Activated CD8-positive, alpha-beta T cell treated with anti-CD3 and anti-CD28 coated beads for 36 hours (primary cell): ENCODE measurements at regions not wholly inside any gene's neighbourhood (a gene's known extent, or its start where the extent isn't known, plus 50 kb on each side); places are given as distances from the start of the nearest gene placed in this dataset.

ENCODE experiments used
- ATAC-seq: fragments of 200-7000 bp; cut with Tn5 transposase; one replicate; pipeline ENCODE4 v1.10.0; 2021; ENCODE audit warnings: mild to moderate bottlenecking, moderate library complexity
- CTCF ChIA-PET: fragments of 350-600 bp; sonication (Branson Sonifier 250); formaldehyde crosslinking; loops from one replicate; lab custom pipeline; 2021; ENCODE audit warnings: antibody characterized with exemption; lab: Charles Lee
- POLR2A ChIA-PET: fragments of 350-600 bp; sonication (Branson Sonifier 250); formaldehyde crosslinking; loops from one replicate; lab custom pipeline; 2021; ENCODE audit warnings: antibody characterized with exemption; lab: Charles Lee
- DNase-seq: peaks from one replicate; pipeline ENCODE4 v3.0.0-alpha.2; 2020
- H3K27ac Mint-ChIP-seq: one replicate; pipeline ENCODE4 v1.8.0; 2021; ENCODE audit warnings: mild to moderate bottlenecking, mixed read lengths
- H3K27me3 Mint-ChIP-seq: one replicate; pipeline ENCODE4 v1.8.0; 2021; ENCODE audit warnings: mixed read lengths
- H3K36me3 Mint-ChIP-seq: one replicate; pipeline ENCODE4 v1.8.0; 2021; ENCODE audit warnings: low read depth, mixed read lengths
- H3K4me1 Mint-ChIP-seq: one replicate; pipeline ENCODE4 v1.8.0; 2021; ENCODE audit warnings: low read depth, mixed read lengths
- H3K4me3 Mint-ChIP-seq: one replicate; pipeline ENCODE4 v1.8.0; 2021; ENCODE audit warnings: mild to moderate bottlenecking, moderate library complexity, mixed read lengths
- H3K9me3 Mint-ChIP-seq: one replicate; pipeline ENCODE4 v1.8.0; 2021; ENCODE audit warnings: mixed read lengths
- intact Hi-C: fragments of 100-400 bp; cut with micrococcal nuclease; formaldehyde crosslinking; loops from one replicate; pipeline ENCODE4 v1.10.0; 2022
- TF ChIP-seq, protein P1 (sequence below): fragments of 200-600 bp; IDR thresholded peaks from one replicate; pipeline ENCODE4 v1.8.0; 2022; ENCODE audit warnings: antibody characterized with exemption, mild to moderate bottlenecking

DNA sequence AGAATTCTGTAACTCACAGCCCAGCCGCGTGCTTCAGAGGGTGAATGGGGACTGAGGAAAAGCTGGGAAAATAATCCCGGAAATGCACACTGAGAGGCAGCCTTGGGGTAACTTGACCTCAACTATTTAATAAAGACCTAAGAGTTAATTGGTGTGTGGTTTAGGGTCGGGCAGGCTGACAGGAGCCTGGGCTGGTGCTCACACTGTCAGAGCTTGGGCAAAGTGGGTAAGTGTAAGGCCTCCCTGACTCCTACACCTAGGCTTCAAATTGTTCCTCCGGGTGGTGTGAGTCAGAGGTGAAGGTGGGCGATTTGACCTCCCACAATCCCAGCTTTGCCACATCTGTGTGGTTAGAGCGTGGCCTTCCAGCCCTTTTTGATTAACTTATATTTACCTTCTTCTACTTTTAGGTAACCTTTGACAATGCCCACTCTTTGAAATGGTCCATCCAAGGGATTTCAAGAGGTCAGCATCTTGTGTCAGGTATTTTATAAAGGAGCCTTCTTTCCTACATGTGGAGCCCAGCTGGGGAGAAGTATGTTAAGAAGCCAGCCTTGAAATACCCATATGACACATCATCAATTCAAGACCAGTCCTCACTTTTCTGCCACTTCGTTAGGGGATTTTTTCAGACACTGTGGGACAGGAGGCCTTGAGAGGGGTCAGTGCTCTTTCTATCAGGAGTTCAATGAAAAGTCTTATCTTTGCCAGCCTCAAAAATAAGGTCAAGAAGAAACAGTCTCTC, 114.2 kb downstream of the NUFIP1 start:
- peaks cover 6% of the 10 kb centered on the region for H3K9me3 Mint-ChIP-seq
- intact Hi-C loops = no loop called here
- TF ChIP-seq, protein P1, sequence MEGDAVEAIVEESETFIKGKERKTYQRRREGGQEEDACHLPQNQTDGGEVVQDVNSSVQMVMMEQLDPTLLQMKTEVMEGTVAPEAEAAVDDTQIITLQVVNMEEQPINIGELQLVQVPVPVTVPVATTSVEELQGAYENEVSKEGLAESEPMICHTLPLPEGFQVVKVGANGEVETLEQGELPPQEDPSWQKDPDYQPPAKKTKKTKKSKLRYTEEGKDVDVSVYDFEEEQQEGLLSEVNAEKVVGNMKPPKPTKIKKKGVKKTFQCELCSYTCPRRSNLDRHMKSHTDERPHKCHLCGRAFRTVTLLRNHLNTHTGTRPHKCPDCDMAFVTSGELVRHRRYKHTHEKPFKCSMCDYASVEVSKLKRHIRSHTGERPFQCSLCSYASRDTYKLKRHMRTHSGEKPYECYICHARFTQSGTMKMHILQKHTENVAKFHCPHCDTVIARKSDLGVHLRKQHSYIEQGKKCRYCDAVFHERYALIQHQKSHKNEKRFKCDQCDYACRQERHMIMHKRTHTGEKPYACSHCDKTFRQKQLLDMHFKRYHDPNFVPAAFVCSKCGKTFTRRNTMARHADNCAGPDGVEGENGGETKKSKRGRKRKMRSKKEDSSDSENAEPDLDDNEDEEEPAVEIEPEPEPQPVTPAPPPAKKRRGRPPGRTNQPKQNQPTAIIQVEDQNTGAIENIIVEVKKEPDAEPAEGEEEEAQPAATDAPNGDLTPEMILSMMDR = no peak
- CTCF ChIA-PET = interaction anchor here (1.2 kb wide), 1 partner anchor 9 kb away, joined by 3 read pairs; no protein-coding TSS in a partner anchor
- POLR2A ChIA-PET = no interaction called here
- no peaks in the 10 kb centered on the region for H3K4me1 Mint-ChIP-seq
- H3K36me3 Mint-ChIP-seq = no peaks in the 10 kb centered on the region
- no peak for ATAC-seq
- H3K4me3 Mint-ChIP-seq = no peak overlapping the region
- H3K27me3 Mint-ChIP-seq = peaks cover 6% of the 10 kb centered on the region
- no peak overlapping the region for H3K27ac Mint-ChIP-seq
- no peak for DNase-seq

DNA sequence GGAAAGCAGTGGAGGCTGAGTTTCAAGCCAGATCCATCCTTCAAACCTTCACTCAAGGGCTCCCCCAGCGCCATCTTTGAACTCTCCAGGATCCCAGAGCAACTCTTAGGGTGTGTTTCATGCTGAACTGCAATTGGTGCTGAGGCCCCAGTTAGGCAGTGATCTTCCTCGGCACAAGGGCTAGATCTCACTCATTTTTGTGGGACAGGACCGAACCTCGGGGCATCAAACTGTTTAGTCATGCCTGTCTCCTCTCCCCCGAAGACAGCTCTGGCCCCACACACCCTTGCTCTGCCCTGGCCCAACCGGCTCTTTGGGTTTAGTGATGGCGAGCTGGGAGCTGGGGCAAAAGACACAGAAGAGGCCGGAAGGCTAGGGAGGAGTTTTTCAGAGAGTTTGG, 115.1 kb downstream of the NUFIP1 start:
- POLR2A ChIA-PET = no interaction called here
- Mint-ChIP-seq H3K4me3 (no peak overlapping the region), H3K9me3 (peaks cover 6% of the 10 kb centered on the region), H3K27ac (no peak overlapping the region), H3K27me3 (peaks cover 6% of the 10 kb centered on the region), H3K36me3 (no peaks in the 10 kb centered on the region), H3K4me1 (no peaks in the 10 kb centered on the region)
- TF ChIP-seq, protein P1 = no peak
- CTCF ChIA-PET = no interaction called here
- intact Hi-C loops = no loop called here
- DNase-seq (no peak), ATAC-seq (no peak)

DNA sequence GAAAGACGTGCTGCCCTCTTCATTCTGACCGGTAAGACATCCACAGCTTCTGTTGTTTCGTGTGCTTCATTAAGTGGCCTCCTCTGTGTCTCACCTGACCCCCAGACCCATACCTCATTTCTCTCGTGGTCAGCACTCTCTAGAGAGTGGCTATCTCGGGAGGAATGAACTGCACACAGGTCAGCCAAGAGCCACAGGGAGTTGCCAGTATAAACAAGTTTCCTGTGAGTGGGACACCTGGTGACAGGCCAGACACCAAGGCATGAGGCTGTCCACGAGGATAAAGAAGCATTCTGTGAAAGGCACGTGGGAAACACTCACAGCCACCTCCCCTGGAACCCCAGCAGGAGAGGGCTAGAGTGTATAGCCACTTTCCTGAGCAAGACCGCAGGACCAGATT, 115.8 kb downstream of the NUFIP1 start:
- Mint-ChIP-seq H3K9me3 (peaks cover 6% of the 10 kb centered on the region), H3K4me1 (peaks cover 2% of the 10 kb centered on the region), H3K4me3 (no peak overlapping the region), H3K27ac (no peak overlapping the region), H3K36me3 (no peaks in the 10 kb centered on the region), H3K27me3 (peaks cover 5% of the 10 kb centered on the region)
- ATAC-seq (no peak), DNase-seq (no peak)
- intact Hi-C loops = no loop called here
- TF ChIP-seq, protein P1 = no peak
- ChIA-PET CTCF (no interaction called here), POLR2A (no interaction called here)

GRCh38 chr13:44872751-44873150, 116.5 kb downstream of the NUFIP1 start:
- ChIA-PET POLR2A (no interaction called here), CTCF (interaction anchor here (1.4 kb wide), 1 partner anchor 968 kb away, joined by 3 read pairs; no protein-coding TSS in a partner anchor)
- no peak for ATAC-seq
- H3K27me3 Mint-ChIP-seq = peaks cover 2% of the 10 kb centered on the region
- peaks cover 2% of the 10 kb centered on the region for H3K4me1 Mint-ChIP-seq
- DNase-seq = no peak
- peaks cover 6% of the 10 kb centered on the region for H3K9me3 Mint-ChIP-seq
- no peak overlapping the region for H3K27ac Mint-ChIP-seq
- intact Hi-C loops = no loop called here
- TF ChIP-seq, protein P1 = no peak
- no peak overlapping the region for H3K4me3 Mint-ChIP-seq
- no peaks in the 10 kb centered on the region for H3K36me3 Mint-ChIP-seq

- ChIA-PET CTCF (interaction anchor here (1.1 kb wide), 1 partner anchor 388 kb away, joined by 3 read pairs; no protein-coding TSS in a partner anchor), POLR2A (no interaction called here)
- ATAC-seq (no peak), DNase-seq (no peak)
- TF ChIP-seq, protein P1 = no peak
- intact Hi-C loops = no loop called here
- peaks cover 5% of the 10 kb centered on the region for H3K9me3 Mint-ChIP-seq
- H3K27me3 Mint-ChIP-seq = peaks cover 6% of the 10 kb centered on the region
- H3K4me1 Mint-ChIP-seq = peaks cover 2% of the 10 kb centered on the region
- no peak overlapping the region for H3K27ac Mint-ChIP-seq
- H3K36me3 Mint-ChIP-seq = no peaks in the 10 kb centered on the region
- H3K4me3 Mint-ChIP-seq = no peak overlapping the region
Measured at GRCh38 chr13:44870456-44870929, 118.8 kb downstream of the NUFIP1 start.
